Middle frontal gyrus (tissue), 1 donor: ENCODE measurements at regions not wholly inside any gene's neighbourhood (a gene's known extent, or its start where the extent isn't known, plus 50 kb on each side); places are given as distances from the start of the nearest gene placed in this dataset.
"Not testable (repeated sequence)": the region's sequence is repeated elsewhere in the genome, so short reads cannot be mapped to it uniquely, and the experiment has no call there.

Source experiments
- DNase-seq: peaks from one replicate; pipeline ENCODE4 v3.0.0-alpha.2; 2015; ENCODE audit warnings: low spot score; ENCODE audit errors: extremely low spot score

DNA sequence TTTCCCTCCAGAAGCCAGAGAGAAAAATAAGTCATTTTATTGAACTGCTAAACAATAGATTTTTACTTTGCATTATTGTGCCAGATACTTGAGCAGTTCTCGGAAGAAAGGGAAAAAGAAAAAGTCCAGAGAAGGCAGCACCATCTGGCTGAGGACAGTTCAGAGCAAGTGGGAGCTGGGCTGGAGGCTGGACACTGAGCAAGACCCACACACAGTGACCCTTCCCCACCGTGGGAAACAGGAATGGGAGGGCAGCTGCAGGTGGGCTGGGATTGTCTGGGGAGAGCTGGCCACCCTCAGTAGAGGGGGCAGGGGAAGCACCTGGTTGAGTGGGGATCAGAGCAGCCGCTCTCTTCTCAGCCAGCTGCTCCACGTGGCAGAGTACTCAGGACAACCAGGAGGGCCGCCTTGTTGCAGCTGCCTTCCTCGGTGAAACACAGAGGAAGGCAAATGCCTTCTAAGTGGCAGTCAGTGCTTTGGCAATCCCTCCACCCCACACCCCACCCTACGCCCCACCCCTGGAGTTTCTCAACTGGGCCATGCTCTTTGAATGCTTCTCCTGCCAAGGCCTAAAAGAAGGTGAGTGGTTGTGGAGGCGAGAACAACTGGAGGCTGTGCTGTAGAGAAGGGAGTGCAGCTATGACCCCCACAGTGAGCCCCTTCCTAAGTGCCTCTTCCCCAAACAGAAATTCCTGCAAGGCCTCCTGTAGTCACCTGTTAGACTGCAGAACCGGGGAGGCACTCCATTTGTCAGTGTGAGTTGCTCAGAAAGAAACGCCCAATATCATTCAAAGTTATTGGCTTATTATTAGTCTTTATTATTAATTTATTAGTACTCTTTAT lies 179.3 kb downstream of the ZIC5 start:
- no peak for DNase-seq

DNA sequence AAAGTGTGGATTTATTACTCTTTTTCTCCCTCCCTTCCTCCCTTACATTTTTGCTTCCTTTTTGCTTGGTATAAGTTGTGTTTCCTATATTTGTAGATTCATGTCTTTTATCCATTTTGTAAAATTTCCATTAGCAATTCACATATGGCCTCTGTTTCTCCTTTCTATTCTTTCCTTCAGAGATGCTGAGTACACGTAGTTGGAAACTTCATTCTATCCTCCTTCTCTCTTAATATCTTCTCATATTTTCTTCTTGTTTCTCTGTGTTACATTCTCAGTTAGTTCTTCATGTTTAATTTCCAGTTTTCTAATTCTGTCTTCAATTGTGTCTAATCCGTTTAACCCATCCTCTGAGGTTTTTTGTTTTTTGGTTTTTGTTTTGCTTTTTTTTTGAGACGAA lies 188.9 kb downstream of the ZIC5 start:
- no peak for DNase-seq

DNA sequence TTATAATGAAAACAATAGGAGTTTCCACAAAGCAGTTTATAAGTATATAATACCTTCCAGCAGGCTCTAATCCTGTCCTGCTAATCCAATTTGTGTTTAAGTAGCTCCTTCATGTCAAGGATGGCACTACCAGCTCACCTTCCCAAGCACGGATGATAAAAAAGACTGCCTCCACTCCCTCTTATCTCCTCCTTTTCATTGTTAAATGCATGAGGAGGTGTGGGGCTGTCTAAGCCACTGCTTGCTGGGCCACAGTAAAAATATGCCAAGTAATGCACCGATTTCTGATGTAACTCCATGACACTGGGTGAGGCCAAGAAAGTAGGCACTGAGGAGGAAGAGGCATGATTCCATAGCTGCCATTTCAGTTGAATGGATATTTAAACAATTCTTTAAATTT lies 193.1 kb downstream of the ZIC5 start:
- DNase-seq = no peak

DNA sequence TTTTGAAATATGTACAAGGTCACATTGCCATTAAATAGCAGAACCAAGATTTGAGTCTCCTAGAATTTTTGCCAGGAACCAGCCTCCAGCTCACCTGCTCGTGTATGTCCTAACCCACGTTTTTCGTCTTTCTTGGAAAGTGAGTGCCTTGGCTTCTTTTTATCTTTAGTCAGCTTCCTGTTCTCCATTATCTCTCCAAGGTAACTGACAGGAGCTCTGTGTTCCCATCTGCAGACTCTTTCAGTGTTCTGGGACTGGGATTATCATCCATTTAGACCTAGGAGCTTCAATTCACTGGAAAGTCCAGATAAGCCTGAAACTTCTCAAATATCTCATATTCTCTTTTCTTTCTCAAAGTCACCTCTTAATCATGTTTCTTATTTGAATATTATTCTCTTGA lies 193.7 kb downstream of the ZIC5 start:
- DNase-seq = no peak

DNA sequence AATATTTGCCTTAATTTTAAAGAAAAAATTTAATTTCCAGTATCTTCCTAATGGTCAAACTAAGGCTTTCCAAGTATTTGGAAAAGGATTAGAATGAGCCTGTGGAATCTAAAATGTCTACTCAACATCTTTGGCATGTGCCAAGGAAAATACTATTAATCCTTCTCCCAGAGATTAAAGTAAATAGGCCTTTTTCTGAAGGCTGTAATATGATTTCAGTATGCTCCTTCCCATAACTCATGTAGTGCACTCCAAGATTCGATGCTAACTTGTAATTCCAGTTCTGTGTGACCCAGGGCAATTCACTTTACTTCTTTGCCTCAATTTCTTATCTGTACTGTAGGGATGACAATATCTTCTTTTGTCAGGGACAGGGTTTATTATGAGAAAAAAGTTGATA lies 196.9 kb downstream of the ZIC5 start:
- no peak for DNase-seq

DNA sequence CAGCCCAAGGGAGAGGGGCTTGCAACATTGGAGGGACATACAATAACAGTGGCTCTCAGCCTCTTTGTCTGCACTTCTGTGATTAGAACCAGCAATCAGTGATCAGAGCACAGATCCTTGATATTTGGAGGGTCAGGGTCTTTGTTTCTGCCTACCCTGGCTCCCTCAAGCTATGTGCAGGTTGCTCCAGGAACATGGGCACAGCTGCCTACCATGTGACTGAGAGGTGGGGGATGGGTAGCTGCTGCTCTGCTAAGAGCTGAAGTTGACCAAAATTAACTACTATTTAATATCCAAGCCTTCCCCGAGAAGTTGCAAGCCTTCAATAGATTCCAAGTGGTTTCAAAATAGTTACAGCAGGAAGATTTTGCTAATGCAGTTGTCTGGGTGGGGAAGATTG lies 202.6 kb downstream of the ZIC5 start:
- DNase-seq = no peak

DNA sequence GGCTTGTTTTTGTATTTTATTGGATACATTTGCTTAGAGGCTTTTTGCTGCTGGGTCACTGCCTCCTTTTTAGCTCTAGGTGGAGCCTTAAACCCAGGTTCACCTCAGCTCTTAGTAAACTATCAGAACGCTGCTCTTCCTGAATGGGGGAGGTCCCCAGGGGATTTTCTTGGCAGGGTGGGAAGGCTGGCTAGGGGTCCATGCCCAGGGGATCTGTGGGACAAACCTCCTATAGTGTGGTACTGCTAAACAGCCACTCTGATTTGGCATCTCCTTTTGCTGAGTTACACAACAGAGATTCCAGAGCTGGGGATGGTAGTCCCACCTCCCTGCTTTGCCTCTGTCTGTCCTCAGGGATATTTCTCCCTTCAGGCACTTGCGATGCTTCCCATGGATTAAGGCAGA lies 204.9 kb downstream of the ZIC5 start:
- no peak for DNase-seq

DNA sequence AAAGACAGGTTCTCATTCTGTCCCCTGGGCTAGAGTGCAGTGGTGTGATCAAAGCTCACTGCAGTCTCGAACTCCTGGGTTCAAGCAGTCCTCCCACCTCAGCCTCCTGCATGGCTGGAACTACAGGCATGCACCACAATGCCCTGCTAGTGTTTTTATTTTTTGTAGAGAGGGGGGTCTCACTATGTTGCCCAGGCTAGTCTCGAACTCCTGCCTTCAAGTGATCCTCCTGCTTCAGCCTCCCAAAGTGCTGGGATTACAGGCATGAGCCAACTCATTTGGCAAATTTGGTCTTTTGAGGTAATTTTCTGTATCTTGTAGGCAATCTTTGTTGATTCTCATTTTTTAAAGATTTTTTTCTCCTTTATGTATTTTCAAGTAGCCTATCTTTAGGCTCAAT lies 205.7 kb downstream of the ZIC5 start:
- DNase-seq = no peak

DNA sequence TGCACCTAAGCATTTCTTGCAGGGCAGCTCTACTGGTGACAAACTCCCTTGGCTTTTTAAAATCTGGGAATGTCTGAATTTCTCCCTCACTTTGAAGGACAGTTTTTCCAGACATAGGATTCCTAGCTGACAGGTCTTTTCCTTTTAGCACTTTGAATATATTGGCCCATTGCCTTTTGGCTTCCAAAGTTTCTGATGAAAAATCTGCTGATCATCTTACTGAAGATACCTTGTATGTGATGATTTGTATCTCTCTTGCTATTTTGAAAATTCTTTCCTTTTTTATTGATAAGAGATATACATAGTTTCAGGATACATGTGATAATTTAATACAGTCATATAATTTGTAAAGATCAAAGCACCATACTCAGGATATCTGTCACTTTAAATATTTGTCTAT lies 211.1 kb downstream of the ZIC5 start:
- DNase-seq = no peak

DNA sequence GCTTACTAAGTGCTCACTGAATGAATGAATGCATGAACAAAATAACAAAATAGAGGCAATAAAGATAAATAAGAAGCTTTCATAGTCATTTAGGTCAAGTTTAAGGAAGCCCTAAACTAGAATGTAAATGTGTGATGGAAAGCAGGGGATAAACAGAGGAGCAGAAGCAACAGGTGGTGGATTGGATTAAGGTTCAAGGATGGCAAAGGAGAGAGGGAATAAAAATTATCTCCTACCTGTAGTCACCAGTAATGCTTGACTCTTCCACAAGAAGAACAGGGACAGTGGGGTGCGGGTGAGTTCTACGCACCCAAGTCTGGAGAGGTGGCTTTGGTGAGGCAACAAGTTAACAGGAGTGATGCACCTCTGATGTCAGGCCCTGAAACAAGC lies 212.4 kb downstream of the ZIC5 start:
- DNase-seq = no peak

DNA sequence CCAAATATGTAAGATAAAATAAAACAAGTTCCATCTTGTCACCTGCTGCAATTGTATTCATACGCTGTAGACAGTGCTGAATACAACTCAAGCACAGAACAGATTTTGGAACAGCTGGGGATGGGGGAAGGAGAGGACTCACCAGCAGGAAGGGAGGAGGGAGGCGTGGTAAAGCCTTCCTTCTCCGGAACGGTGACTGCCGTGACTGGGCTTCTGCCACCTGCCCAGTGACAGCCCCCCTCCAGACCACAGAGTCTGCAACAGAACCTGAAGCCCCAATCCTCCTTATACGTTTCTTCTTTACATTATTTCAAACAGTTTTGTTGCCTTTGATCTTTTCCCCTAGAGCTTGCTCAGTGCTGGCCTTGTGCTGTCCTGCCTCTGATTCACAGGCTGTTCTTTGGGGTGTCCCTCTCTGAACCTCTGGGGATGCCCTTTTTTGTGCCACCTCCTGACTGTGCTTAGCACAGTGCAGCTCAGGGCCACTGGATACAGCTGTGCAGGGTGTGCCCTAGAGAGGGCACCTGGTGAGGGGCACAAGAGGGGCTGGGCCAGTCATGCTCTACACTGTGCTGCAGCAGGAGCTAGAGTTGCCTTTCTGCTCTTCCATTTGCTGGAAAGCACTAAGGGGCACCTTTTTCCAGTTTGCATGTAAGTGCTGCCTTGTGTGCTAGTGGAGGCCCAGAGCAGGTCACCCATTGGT lies 213.0 kb downstream of the ZIC5 start:
- DNase-seq = no peak

DNA sequence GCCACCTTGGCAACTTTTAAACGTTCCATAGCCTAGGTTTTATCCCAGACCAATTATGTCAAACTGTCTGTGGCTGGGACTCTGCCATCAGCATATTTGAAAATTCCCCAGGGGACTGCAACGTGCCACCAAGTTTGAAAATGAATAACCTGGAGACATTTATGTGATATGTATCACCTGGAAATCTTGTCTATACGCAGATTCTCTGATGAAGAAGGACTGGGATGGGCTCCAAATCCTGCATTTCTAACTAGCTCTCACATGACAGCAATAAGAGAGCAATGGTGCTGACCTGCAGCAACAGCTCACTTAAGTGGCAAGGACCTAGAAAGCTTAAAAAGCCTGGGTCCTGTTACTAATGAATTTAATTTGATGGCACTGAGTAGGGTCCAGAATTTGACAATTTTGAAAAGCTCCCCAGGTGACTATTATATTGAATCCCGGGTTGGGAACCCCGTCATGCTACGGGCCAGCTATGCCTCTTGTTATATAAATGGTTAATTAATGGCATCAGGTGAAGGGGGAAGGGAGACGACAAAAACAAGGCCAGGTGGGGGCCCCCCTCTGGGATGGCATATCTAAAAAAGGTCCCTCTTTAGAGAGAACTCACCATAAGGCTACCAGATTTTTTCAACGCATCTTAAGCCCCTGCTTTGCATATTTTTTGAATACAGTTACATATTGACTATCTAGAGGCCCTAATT lies 213.7 kb downstream of the ZIC5 start:
- no peak for DNase-seq

DNA sequence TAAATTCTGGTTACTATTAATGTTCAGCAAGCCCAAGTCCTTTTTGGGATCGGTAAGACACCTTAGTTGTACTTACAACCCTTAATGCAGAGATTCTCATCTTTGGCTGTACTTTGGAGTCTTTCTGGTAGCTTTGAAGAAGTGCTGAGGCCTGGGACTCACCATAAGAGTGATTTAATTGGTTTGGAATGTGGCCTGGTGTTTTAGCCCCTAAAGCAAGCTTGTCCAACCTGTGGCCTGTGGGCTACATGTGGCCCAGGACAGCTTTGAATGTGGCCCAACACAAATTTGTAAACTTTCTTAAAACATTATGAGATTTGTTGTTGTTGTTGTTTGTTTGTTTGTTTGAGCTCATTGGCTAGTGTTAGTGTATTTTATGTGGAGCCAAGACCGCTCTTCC lies 215.3 kb downstream of the ZIC5 start:
- no peak for DNase-seq

DNA sequence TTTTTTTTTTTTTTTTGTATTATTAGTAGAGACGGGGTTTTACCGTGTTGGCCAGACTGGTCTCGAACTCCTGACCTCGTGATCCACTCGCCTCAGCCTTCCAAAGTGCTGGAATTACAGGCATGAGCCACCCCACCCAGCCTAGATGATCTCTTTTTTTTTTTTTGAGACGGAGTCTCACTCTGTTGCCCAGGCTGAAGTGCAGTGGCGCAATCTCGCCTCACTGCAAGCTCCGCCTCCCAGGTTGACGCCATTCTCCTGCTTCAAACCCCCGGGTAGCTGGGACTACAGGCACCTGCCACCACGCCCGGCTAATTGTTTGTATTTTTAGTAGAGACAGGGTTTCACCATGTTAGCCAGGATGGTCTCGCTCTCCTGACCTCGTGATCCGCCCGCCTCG lies 216.8 kb downstream of the ZIC5 start:
- DNase-seq = not testable (repeated sequence)

DNA sequence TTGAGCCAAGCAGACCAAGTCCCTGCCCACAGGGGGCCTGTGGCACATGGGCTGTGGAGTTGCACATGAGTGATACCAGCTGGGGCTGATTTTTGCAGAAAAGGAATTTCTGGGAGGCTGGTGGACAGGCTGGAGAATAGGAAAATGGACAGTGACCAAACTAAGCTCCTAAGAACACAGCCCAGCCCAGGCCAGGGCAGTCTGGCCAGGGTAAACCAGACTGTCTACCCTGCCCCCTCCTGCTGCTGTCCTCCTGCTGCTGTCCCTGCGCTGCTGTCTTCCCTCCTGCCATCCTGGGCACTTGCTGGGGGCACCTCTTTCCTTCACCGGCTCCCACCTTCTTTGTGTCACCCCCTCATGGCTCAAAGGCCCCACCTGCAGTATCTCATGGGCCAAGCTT lies 219.2 kb downstream of the ZIC5 start:
- no peak for DNase-seq

DNA sequence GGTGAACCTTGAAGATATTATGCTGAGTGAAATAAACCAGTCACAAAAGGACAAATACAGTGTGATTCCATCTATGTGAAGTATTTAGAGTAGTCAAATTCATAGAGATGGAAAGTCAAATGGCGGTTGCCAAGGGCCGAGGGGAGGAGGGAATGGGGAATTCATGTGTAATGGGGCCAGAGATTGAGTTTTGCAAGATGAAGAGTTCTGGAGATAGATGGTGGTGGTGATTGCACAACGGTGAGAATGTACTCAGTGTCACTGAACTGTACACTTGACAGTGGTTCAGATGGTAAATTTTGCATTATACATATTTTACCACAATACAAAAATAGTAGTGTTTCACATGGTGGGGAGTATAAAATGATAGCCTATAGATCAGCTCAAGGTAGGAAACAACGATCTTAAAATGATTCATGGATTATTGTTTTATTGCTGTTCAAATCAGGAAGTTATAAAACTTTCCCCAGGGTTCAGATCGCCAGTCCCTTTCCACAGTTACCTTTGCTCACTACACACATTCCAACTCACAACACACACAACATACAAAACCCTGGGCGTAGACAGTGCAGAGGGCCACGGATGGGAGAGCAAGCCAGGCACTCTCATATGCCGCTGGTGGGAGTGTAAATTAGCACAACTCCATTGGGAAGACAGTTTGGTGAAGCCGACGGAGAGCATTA lies 219.9 kb downstream of the ZIC5 start:
- DNase-seq = no peak

DNA sequence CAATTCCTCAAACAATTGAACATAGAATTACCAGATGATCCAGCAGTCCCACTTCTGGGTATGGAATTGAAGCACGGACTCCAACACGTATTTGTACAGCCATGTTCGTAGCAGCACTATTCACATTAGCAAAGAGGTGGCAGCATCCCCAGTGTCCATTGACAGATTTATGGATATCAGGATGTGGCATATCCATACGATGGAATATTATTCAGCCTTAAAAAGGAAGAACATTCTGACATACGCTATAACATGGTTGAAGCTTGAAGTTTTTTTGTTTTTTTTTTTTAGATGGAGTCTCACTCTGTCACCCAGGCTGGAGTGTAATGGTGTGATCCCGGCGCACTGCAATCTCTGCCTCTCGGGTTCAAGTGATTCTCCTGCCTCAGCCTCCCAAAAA lies 220.6 kb downstream of the ZIC5 start:
- DNase-seq = no peak

DNA sequence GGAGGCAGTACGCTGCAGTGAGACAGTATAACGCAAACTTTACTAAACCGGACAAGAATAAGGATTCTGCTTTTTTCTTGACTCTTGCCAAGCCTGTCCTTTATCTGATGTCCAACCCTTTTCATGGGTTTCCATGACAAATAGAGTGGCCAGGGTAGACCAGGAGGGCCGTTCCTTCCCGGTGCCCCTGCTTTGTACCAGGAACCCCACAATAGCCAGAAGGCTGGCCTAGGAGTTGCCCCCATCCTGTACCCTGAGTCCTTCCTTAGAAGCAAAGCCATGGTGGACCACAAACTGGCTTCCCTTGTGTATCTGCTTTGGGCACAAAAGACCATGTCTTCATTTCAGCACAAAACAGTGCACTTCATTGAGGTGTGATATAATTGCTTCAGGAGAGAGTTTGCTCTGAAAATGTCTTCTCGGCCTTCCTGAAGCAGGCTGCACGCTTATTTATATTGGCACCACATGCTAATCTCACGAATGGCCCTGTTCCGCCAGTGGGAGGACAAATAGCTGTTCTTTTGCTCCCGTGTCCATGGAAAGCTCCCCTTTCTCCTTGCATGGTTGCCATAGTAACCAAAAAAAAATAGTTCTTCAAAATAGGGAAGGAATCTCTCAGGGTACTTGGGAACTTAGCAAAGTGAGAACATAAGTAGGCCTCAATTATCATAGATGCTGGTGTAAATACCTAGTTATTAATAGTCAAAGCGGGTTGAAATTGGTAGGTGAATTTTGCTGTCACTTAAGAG lies 222.1 kb downstream of the ZIC5 start:
- DNase-seq = no peak

DNA sequence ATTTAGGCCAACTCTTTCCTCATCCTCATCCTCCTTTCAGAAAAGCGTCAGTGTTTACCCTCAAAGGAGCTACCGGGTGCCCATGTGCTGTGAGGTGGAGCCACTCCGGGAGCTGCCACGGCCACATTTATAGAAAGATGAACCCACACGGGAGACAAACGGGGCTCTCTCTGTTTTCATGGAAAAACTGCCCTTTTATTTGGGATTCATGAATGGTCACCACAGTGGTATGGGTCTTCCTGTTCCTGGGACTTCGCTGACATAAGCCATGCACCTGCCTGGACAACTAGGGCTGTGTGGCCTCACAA lies 224.2 kb downstream of the ZIC5 start:
- DNase-seq = no peak

DNA sequence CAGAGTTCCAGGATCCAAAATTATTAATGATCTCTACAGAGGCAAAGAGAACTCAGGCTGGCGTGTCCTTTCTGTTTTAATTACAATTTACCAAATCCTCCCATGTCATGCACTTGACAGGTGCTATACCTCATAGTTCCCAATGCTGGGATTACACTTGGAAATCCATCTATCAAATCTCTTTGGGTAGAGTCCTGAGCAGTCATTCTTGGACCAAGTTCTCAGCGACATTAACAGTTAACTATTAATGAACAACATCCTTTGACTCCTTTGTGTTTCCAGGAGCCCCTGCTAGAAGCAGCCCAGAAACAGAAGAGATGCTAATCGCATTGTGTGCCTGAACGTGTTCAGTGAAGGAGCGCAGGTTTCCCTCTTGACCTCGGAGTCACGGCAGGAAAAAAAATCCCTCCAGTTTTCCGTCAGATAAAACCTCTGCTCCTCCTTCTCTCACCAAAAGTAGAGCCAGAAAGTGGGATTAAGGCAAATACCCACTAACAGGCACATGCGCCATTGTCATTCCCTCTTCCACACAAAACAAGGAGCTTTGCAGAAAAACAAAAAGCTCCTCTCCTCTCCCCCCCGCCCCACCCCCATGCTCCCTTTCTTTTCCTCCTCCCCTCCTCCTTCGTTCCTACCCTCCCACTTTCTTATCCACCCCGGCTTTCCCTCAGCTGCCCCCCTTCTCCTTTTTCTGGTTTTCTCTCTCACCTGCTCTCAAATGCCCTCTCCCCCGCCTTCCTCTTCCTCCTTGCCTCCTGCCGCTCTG lies 224.7 kb downstream of the ZIC5 start:
- no peak for DNase-seq

DNA sequence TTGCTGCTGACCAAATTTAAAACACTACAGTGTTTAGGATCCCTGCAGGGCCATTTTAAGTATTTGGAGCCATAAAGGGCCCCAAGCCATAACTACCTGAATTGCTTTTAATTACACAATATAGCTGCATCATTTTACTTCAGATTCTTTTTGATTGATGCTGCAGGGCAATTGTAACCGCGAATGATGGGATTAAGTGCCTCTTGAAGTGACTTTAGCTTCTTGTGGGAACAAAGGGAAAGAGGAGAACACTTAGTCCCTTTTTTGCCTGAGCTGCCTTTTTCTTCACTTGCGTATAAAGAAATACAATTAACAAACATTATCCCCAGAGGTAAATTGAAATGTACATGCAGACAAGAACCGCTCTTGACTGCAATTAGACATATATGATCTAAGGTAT lies 228.5 kb downstream of the ZIC5 start:
- DNase-seq = no peak
